22Rv1 (cell line): ENCODE measurements at regions not wholly inside any gene's neighbourhood (a gene's known extent, or its start where the extent isn't known, plus 50 kb on each side); places are given as distances from the start of the nearest gene placed in this dataset.

ENCODE experiments used
- ZFX ChIP-seq: fragments of 450-650 bp; IDR thresholded peaks from 2 replicates; pipeline ENCODE4 v1.6.1; 2017; ENCODE audit warnings: antibody characterized with exemption, borderline replicate concordance
- TF ChIP-seq, protein P1 (sequence below): fragments of 450-650 bp; IDR thresholded peaks from 2 replicates; pipeline ENCODE4 v1.5.1; 2017; ENCODE audit warnings: mild to moderate bottlenecking

DNA sequence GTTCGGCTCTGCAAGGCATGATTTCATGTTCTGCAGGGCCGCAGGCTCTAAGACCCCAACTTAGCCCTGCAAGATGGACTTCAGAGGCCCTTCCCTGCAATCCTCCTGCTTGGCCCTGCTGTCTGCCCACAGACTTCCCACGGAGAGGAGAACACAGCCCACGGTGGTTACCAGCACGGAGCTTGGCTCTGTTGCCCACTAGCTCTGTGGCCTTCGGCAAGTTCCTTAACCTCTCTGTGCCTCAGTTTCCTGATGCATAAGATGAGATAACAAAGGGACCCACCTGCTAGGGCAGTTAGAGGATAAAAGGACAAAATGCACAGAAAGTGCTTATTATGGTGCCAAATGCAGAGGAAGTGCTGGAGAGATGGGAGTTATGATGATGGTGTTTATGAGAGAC lies 200.4 kb downstream of the HUNK start:
- TF ChIP-seq, protein P1, sequence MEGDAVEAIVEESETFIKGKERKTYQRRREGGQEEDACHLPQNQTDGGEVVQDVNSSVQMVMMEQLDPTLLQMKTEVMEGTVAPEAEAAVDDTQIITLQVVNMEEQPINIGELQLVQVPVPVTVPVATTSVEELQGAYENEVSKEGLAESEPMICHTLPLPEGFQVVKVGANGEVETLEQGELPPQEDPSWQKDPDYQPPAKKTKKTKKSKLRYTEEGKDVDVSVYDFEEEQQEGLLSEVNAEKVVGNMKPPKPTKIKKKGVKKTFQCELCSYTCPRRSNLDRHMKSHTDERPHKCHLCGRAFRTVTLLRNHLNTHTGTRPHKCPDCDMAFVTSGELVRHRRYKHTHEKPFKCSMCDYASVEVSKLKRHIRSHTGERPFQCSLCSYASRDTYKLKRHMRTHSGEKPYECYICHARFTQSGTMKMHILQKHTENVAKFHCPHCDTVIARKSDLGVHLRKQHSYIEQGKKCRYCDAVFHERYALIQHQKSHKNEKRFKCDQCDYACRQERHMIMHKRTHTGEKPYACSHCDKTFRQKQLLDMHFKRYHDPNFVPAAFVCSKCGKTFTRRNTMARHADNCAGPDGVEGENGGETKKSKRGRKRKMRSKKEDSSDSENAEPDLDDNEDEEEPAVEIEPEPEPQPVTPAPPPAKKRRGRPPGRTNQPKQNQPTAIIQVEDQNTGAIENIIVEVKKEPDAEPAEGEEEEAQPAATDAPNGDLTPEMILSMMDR, result no peak
- no peak for TF ChIP-seq ZFX
